ENCODE measurements at regions not wholly inside any gene's neighbourhood (a gene's known extent, or its start where the extent isn't known, plus 50 kb on each side); places are given as distances from the start of the nearest gene placed in this dataset.

DNA sequence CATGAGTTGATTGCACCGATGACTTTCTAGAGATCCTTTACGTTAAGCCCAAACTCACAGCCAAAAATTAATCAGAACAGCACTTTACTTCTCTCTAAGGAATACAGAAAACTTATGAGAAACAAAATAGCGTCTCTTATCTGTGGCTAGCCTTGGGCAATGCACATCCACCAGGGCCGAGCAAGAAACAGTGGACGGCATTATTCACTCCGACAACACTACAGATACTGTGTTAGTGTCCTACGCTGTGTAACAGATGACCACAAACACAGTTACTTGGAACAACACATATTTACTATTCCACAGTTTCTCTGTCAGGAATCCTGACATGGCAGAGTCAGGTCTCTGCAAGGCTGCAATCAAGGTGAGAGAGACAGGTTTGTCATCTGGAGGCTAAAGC is 598.3 kb upstream of the ADARB2 start:
- TF ChIP-seq POLR2A (IDR thresholded peaks at IDR 0.05; ENCODE audit: low read depth, low read length) (no peak), TAF1 (IDR thresholded peaks at IDR 0.05; ENCODE audit: borderline replicate concordance, low read depth, low read length) (no peak)

All from GM12892 (cell line).